NCI-H2196 (cell line): ENCODE measurements at regions not wholly inside any gene's neighbourhood (a gene's known extent, or its start where the extent isn't known, plus 50 kb on each side); places are given as distances from the start of the nearest gene placed in this dataset.

Experiments
- DNase-seq: peaks from one replicate; lab custom pipeline; 2025; ENCODE audit not compliant: unreplicated experiment; lab: John Stamatoyannopoulos, UW

- no peak for DNase-seq
Observed at GRCh38 chr21:27024301-27024700, 57.4 kb upstream of the ADAMTS5 start.

DNA sequence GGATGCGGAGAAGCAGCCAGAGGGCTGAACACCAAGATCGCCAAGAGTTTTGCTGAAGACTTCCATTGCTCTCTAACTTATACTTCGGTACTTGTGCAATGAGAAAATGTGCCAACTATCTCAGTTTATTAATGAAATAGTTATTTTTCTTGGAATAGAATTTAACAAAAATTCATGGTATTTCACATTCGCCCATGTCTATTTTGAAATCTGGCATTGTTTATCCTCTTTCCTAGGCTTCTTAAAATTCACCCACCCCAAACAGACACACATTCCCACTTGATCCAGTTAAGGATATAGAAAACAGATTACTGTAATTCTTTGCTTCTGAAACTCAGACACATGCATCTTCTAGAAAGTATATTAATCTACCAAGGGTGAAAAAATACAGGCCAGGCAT, 56.3 kb upstream of the ADAMTS5 start:
- no peak for DNase-seq

- no peak for DNase-seq
Observed at GRCh38 chr21:27021801-27022200, 54.9 kb upstream of the ADAMTS5 start.

GRCh38 chr21:27021046-27021445, 54.2 kb upstream of the ADAMTS5 start:
- no peak for DNase-seq

- DNase-seq = no peak
Observed at GRCh38 chr21:27017246-27017645, 50.4 kb upstream of the ADAMTS5 start.
